ENCODE measurements at regions not wholly inside any gene's neighbourhood (a gene's known extent, or its start where the extent isn't known, plus 50 kb on each side); places are given as distances from the start of the nearest gene placed in this dataset.
"Not testable (repeated sequence)": the region's sequence is repeated elsewhere in the genome, so short reads cannot be mapped to it uniquely, and the experiment has no call there.

DNA sequence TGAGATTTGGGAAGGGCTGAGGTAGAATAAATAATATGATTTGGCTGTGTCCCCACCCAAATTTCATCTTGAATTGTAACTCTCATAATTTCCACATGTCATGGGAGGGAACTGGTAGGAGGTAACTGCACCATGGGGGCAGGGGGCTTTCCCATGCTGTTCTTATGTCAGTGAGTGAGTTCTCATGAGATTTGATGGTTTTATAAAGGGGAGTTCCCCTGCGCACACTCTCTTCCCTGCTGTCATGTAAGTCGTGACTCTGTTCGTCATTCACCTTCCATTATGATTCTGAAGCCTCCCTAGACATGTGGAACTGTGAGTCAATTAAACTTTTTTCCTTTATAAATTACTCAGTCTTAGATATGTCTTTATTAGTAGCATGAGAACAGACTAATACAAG is 115.5 kb upstream of the STARD4 start:
- no peaks in the 10 kb centered on the region for H3K4me1 ChIP-seq
- H3K4me3 ChIP-seq: no peak overlapping the region
- WGBS, 2 donors: 68 to 85% methylated on average over 3 of the region's 3 CpGs
- no peaks in the 10 kb centered on the region for H3K27me3 ChIP-seq
- no peak for DNase-seq
- TF ChIP-seq, protein P1, sequence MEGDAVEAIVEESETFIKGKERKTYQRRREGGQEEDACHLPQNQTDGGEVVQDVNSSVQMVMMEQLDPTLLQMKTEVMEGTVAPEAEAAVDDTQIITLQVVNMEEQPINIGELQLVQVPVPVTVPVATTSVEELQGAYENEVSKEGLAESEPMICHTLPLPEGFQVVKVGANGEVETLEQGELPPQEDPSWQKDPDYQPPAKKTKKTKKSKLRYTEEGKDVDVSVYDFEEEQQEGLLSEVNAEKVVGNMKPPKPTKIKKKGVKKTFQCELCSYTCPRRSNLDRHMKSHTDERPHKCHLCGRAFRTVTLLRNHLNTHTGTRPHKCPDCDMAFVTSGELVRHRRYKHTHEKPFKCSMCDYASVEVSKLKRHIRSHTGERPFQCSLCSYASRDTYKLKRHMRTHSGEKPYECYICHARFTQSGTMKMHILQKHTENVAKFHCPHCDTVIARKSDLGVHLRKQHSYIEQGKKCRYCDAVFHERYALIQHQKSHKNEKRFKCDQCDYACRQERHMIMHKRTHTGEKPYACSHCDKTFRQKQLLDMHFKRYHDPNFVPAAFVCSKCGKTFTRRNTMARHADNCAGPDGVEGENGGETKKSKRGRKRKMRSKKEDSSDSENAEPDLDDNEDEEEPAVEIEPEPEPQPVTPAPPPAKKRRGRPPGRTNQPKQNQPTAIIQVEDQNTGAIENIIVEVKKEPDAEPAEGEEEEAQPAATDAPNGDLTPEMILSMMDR (IDR thresholded peaks at IDR 0.05): no peak
- TF ChIP-seq POLR2A (IDR thresholded peaks at IDR 0.05): no peak
- ATAC-seq: no peak
- no peaks in the 10 kb centered on the region for H3K36me3 ChIP-seq (replicated peaks in 1 of 2; ENCODE audit: insufficient read depth in 1 of 2, low read depth in 2 of 2)
- no peaks in the 10 kb centered on the region for H3K9me3 ChIP-seq
- intact Hi-C loops (cut with DNase I): no loop called here
- no peak overlapping the region for H3K27ac ChIP-seq

DNA sequence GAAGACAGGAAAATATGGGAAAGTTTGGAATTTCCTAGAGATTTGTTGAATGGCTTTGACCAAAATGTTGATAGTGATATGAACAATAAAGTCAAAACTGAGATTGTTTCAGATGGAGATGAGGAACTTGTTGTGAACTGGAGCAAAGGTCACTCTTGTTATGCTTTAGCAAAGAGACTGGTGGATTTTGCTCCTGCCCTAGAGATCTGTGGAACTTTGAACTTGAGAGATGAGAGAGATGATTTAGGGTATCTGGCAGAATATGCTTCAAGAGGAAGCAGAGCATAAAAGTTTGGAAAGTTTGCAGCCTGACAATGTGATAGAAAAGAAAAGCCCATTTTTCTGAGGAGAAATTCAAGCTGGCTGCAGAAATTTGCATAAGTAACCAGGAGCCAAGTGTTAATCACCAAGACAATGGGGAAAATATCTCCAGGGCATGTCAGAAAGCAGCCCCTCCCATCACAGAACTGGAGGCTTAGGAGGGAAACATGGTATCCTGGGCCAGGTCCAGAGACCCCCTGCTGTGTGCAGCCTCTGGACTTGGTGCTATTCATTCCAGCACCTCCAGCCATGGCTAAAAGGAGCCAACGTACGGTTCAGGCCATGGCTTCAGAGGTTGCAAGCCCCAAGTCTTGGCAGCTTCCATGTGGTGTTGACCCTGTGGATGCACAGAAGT is 114.3 kb upstream of the STARD4 start:
- no peak for DNase-seq
- no peaks in the 10 kb centered on the region for H3K4me1 ChIP-seq
- H3K27ac ChIP-seq: no peak overlapping the region
- no peak for ATAC-seq
- no peaks in the 10 kb centered on the region for H3K36me3 ChIP-seq (replicated peaks in 1 of 2; ENCODE audit: insufficient read depth in 1 of 2, low read depth in 2 of 2)
- no peaks in the 10 kb centered on the region for H3K9me3 ChIP-seq
- intact Hi-C loops (cut with DNase I): no loop called here
- no peak overlapping the region for H3K4me3 ChIP-seq
- no peaks in the 10 kb centered on the region for H3K27me3 ChIP-seq
- TF ChIP-seq, protein P1 (IDR thresholded peaks at IDR 0.05): no peak
- TF ChIP-seq POLR2A (IDR thresholded peaks at IDR 0.05): no peak
- WGBS, 2 donors: 81 to 86% methylated on average over 2 of the region's 2 CpGs

DNA sequence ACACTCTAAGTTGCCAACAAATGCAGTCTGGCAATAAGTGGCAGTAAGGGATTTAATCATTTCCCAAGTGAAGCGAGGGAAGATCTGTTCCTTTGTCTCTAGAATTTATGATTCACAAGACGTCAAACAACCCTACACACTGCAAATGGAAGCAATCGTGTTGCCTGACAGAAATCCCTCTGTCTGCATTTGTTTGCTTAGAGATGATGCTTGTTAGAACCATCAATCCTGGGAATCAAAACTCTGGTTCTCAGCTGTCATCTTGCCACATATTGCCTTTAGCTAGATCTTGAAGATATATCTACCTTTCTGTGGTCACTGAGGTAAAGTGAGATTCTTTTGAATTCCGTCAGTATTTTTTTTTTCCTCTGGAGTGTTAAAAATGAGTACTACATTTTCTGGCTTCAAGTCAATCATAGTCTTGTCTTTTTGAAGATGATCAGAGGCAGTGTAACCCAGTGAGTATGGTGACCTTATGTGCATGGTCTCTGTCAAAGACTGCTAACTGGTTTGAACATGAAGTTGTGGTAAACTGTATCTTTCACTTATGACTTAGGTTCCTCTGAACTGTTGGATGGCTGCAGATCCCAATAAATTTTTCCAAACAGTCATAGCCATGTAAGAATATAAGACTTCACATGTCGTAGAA is 106.4 kb upstream of the STARD4 start:
- ATAC-seq: no peak
- 84 to 88% methylated on average over 5 of the region's 5 CpGs for WGBS, 2 donors

DNA sequence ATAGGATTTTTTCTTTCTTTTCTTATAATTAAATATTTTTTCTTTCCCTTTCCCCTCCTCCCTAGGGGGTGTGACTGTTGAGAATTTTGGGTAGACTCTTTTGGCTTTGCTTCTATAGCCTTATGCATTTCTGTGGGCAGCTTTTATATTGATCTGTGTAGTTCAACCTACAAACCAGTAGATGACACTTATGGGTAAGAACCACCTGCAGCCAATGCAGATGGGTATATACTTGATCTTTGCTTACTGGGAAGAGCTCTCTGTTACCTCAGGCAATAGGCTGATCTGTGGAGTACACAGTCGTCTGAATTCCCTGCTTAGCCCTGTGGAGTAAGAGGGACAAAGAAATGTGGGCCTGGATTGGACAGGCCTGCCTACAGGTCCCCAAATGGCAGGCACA is 102.7 kb upstream of the STARD4 start:
- no peaks in the 10 kb centered on the region for H3K27me3 ChIP-seq
- no peaks in the 10 kb centered on the region for H3K36me3 ChIP-seq (replicated peaks in 1 of 2; ENCODE audit: insufficient read depth in 1 of 2, low read depth in 2 of 2)
- DNase-seq (no peak), ATAC-seq (no peak)
- H3K27ac ChIP-seq: no peak overlapping the region
- no peaks in the 10 kb centered on the region for H3K4me1 ChIP-seq
- TF ChIP-seq, protein P1 (IDR thresholded peaks at IDR 0.05): no peak
- no peak for TF ChIP-seq POLR2A (IDR thresholded peaks at IDR 0.05)
- no peaks in the 10 kb centered on the region for H3K9me3 ChIP-seq
- WGBS, 2 donors: 50% methylated on average over 1 of the region's 1 CpG
- no peak overlapping the region for H3K4me3 ChIP-seq
- intact Hi-C loops (cut with DNase I): no loop called here

More for the DNA sequence above, 106.4 kb upstream of the STARD4 start:
- no peak overlapping the region for H3K27ac ChIP-seq
- intact Hi-C loops (cut with DNase I): no loop called here
- DNase-seq: no peak
- no peaks in the 10 kb centered on the region for H3K4me1 ChIP-seq
- H3K27me3 ChIP-seq: no peaks in the 10 kb centered on the region
- H3K36me3 ChIP-seq (replicated peaks in 1 of 2; ENCODE audit: insufficient read depth in 1 of 2, low read depth in 2 of 2): no peaks in the 10 kb centered on the region
- no peaks in the 10 kb centered on the region for H3K9me3 ChIP-seq
- H3K4me3 ChIP-seq: no peak overlapping the region
- TF ChIP-seq, protein P1 (IDR thresholded peaks at IDR 0.05): no peak
- no peak for TF ChIP-seq POLR2A (IDR thresholded peaks at IDR 0.05)

DNA sequence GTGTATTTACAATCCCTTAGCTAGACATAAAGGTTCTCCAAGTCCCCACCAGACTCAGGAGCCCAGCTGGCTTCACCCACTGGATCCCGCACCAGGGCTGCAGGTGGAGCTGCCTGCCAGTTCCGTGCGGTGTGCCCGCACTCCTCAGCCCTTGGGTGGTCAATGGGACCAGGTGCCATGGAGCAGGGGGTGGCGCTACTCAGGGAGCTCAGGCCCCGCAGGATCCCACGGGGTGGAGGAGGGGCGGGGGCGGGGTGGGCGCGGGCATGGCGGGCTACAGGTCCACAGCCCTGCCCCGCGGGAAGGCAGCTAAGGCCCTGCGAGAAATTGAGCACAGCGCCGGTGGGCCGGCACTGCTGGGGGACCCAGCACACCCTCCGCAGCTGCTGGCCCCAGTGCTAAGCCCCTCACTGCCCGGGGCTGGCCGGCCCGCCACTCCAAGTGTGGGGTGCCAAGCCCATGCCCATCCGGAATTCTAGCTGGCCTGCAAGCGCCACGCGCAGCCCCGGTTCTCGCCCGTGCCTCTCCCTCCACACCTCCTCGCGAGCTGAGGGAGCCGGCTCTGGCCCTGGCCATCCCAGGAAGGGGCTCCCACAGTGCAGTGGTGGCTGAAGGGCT is 99.8 kb upstream of the STARD4 start:
- ATAC-seq; H3K36me3 ChIP-seq (replicated peaks in 1 of 2; ENCODE audit: insufficient read depth in 1 of 2, low read depth in 2 of 2); H3K27me3 ChIP-seq; H3K4me1 ChIP-seq; intact Hi-C loops (cut with DNase I); H3K27ac ChIP-seq; DNase-seq; H3K9me3 ChIP-seq; H3K4me3 ChIP-seq: not testable (repeated sequence)
- WGBS, 2 donors: 88 to 90% methylated on average over 2 to 15 of the region's 32 CpGs
